GM19467 (cell line): ENCODE measurements at regions not wholly inside any gene's neighbourhood (a gene's known extent, or its start where the extent isn't known, plus 50 kb on each side); places are given as distances from the start of the nearest gene placed in this dataset.
A peak's percentile ranks its signal among the peaks of the same experiment; 100 is the strongest.

ENCODE experiments used
- ATAC-seq: cut with Tn5 transposase; IDR thresholded peaks from one replicate; pipeline ENCODE4 v1.9.1; 2021; ENCODE audit warnings: mild to moderate bottlenecking, moderate library complexity; ENCODE audit not compliant: unreplicated experiment

- ATAC-seq, result no peak
Measured at GRCh38 chr3:102529452-102529851, 94.6 kb downstream of the ZPLD1 start.

- ATAC-seq, result no peak
Measured at GRCh38 chr3:102530415-102531181, 95.8 kb downstream of the ZPLD1 start.

GRCh38 chr3:102531686-102532085 lies 96.9 kb downstream of the ZPLD1 start:
- ATAC-seq, result no peak

DNA sequence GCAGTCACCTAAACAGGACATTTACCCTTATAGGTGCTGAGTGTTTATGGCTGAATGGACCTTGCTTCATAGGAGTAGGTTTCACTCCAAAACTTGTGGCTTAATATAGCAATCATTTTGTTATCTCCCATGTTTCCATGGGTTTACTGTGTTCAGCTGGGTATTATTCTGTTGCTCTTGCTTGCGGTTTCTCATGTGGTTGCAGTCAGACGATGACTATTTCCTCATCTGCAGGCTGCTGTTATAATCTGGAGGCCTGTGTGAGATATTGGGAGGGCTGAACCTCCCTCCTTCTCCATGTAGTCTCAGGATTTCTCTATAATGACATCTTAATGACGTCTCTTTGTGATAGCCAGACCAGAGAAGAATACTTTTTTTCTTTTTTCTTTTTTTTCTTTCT lies 98.1 kb downstream of the ZPLD1 start:
- ATAC-seq, result no peak

DNA sequence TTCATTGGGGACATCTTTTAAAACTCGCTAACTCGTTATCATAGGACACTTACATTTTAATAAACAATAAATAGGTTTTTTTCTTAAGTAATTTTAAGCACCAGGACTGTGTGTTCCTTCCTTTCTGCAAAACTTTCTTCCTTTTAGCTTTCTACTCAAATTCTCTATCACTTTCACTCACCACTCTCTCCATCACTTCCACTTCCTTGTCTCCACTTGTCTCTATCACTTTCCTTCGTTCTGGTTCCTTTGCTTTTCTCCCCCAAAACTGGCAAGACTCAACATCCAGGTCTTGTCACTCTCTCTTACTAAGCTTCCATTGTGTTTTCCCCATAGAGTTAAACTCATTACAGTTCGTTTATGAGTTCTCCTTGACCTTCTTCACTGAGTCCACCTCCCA lies 99.0 kb downstream of the ZPLD1 start:
- no peak for ATAC-seq

- peak; percentile 60 for ATAC-seq
Measured at GRCh38 chr3:102536456-102536855, 101.6 kb downstream of the ZPLD1 start.

DNA sequence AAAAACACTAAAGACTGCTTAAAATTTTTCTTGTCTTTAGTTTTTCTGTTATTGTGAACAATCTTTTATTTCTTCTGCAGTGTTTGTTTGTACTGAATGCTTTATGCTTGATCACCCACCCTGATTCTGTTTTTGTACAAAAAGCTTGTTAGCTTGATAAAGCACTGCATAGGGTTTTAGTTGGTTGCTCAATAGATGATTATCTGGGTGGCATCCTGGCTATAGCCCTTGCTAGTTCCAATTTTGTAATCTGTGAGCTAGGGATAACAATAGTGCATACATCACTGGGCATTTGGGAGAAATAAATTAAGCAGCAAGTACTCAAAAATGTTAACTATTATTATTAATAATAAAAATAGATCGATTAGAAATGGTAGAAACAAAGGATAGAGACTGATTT lies 102.3 kb downstream of the ZPLD1 start:
- no peak for ATAC-seq

DNA sequence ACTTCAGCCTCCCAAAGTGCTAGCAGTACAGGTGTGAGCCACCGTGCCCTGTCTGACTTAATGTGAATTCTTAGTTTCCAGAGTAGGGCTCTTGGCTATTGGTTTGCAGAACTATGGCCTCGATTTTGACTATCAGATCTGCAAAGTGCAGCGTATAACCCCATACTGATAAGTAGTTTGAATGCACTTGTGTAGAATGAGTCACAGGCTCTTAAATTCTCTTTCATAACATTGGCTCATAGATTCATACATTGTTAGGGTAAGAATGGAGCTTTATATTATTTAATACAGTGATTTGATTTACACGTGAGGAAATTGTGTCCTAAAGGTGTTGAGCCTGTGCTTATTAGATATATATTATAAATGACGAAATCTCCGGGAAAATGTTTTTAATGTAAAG lies 109.9 kb downstream of the ZPLD1 start:
- no peak for ATAC-seq

DNA sequence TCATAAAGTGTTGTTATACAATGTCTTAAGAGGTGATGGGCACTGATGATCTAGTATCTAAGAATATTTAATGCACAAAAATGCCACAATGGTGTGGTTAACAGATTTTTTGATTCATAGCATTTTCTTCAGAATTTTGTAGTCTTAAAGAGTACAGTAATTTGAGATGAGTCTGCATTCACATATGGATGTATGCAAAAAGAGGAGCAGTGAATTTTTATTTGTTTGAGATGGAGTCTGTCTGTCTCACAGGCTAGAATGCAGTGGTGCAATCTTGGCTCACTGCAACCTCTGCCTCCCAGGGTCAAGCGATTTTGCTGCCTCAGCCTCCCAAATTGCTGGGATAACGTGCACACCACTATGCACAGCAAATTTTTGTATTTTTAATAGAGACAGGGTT lies 110.5 kb downstream of the ZPLD1 start:
- ATAC-seq, result no peak

GRCh38 chr3:102553876-102554275 lies 119.1 kb downstream of the ZPLD1 start:
- ATAC-seq, result no peak

DNA sequence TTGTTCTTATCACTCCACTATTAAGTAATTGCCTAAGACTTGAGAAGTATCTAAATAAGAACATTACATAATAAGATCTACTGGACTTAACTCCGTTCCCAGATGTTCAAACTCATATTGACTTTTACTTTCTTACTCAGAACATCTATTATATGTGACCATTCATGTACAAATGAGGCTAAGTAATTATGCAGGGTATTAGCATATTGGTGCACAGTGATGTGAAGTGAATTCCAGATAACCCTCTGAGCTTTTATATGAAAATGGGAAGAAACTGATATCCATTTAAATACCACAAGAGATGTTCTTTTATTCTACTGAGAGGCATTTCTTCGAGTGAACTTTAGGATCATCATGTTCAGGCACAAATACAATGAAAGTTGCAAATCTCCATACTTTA lies 135.7 kb downstream of the ZPLD1 start:
- no peak for ATAC-seq

- ATAC-seq, result no peak
Measured at GRCh38 chr3:102571006-102571405, 136.2 kb downstream of the ZPLD1 start.

GRCh38 chr3:102571720-102572384 lies 137.0 kb downstream of the ZPLD1 start:
- ATAC-seq, result no peak

DNA sequence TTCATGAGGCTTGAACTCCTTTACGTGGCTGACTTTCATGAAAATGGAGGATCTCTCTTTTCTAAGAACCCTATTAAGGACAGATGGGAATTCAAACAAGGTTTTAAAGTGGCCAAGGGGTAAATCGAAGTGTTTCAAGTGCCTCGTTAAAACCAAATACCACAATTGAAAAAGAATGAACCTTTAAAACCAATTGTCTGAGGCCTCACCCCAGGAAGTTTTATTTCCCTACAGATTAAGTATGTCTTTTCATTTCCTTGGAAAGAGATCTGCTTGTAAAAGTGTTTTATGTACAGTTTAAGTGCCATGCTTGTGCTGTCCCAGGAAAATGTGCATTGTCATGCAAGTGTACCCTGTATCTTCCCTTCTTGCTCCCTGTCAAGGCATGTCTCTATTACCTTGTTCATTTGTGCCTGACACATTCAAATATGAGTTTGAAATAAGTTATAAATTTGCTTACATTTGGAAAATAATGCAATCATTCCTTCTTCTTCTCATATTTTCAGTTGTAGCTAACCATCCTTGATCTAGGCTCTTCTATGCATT lies 138.7 kb downstream of the ZPLD1 start:
- ATAC-seq, result no peak

DNA sequence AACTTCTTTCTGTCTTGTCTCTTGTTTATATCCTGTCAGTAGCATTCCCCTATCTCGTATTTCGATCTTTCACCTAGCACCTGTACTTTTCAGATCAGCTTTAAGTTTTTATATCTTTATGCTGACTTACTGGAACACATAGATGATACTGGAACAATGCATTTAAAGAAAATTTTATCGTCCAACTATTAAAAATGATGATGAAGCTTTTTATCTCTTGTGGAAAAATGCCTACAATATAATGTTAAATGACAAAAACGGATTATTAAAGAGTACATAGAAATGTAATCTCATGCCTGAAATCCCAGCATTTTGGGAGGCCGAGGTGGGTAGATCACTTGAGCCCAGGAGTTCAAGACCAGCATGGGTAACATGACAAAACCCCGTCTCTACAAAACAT lies 139.5 kb downstream of the ZPLD1 start:
- ATAC-seq, result no peak

GRCh38 chr3:102576651-102577050 lies 141.8 kb downstream of the ZPLD1 start:
- ATAC-seq, result no peak

- no peak for ATAC-seq
Measured at GRCh38 chr3:102577082-102577789, 142.4 kb downstream of the ZPLD1 start.

DNA sequence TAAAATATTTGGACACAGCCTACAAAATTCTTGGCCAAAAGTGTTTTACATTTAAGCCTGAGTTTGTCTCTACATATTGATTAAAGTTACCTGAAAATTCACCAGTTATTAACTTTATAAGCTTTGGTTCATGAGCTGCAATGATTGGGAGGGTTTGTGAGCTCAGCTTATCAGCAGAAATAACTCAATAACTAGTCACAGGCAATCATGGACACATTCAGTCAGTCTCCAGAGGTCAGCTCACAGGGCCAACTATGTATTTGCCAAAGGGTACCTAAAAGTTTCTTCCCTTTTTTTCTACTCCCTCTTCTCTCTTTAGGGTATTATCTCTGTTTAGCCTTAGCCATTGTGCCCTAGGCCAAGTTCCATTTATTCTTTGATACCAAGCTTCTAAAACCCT lies 145.9 kb downstream of the ZPLD1 start:
- no peak for ATAC-seq

DNA sequence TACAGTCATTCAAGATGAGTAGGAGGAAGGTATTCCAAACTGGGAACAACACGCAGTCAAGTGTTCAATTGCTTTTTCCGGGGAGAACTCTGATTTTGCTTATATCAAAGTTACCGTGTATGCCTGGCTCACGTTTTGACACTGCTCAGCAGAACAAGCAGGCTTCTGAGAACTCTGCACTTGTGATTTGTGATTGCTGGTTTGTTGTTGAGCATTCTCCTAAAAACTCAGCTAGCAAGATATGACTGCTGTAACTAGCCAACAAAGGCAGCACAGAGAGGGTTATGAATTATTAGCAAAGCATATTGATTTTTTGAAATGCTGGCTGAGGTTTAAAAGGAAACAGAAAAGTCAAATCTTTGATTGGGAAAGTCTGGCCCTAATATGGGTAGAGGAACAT lies 151.7 kb downstream of the ZPLD1 start:
- no peak for ATAC-seq

- no peak for ATAC-seq
Measured at GRCh38 chr3:102593812-102594602, 159.2 kb downstream of the ZPLD1 start.

- no peak for ATAC-seq
Measured at GRCh38 chr3:102595057-102595456, 160.2 kb downstream of the ZPLD1 start.
